B cell (primary cell): ENCODE measurements at regions not wholly inside any gene's neighbourhood (a gene's known extent, or its start where the extent isn't known, plus 50 kb on each side); places are given as distances from the start of the nearest gene placed in this dataset.

Experiments used
- ATAC-seq: fragments of 200-7000 bp; cut with Tn5 transposase; one replicate; pipeline ENCODE4 v1.10.0; 2021; ENCODE audit warnings: low read depth, mild to moderate bottlenecking, moderate number of reproducible peaks, moderate library complexity
- CTCF ChIA-PET: fragments of 350-600 bp; sonication (Branson Sonifier 250); formaldehyde crosslinking; loops from one replicate; lab custom pipeline; 2021; ENCODE audit warnings: antibody characterized with exemption, inconsistent platforms; lab: Charles Lee
- POLR2A ChIA-PET: fragments of 350-600 bp; sonication (Branson Sonifier 250); formaldehyde crosslinking; loops from one replicate; lab custom pipeline; 2021; ENCODE audit warnings: antibody characterized with exemption; lab: Charles Lee
- DNase-seq: peaks from one replicate; pipeline ENCODE4 v3.0.0; 2013
- H2AFZ ChIP-seq: 2 replicates; pipeline ENCODE4 v1.6.1; 2012; ENCODE audit warnings: mild to moderate bottlenecking, low read depth, low read length; ENCODE audit not compliant: insufficient read depth, poor library complexity, severe bottlenecking
- H3K27ac ChIP-seq, 2 donors: 1 replicate in 1 of 2; 2 replicates in 1 of 2; pipeline ENCODE4 v1.5.1; 2012 to 2013; ENCODE audit warnings: low read length in 2 of 2, mild to moderate bottlenecking in 2 of 2, moderate library complexity in 1 of 2
- H3K27me3 ChIP-seq, 4 experiments: fragments of 200-600 bp in 1 of 4; sonication (generic) in 1 of 4; replicated peaks in 1 of 4; 1 replicate in 2 of 4; 2 replicates in 2 of 4; pipeline versions ENCODE4 v1.6.1 to v1.7.0; 2013 to 2016; ENCODE audit warnings: low read length in 3 of 4, mild to moderate bottlenecking in 2 of 4, mixed read lengths in 1 of 4, moderate library complexity in 1 of 4; ENCODE audit not compliant: insufficient read depth in 4 of 4, control insufficient read depth in 3 of 4; ENCODE audit errors: control extremely low read depth in 1 of 4
- H3K36me3 ChIP-seq, 2 experiments: replicated peaks in 1 of 2; 1 replicate in 1 of 2; 2 replicates in 1 of 2; pipeline versions ENCODE4 v1.6.1 to v1.7.1; 2013; ENCODE audit warnings: low read length in 1 of 2; ENCODE audit not compliant: insufficient read depth in 2 of 2, control insufficient read depth in 1 of 2; ENCODE audit errors: control extremely low read depth in 1 of 2, extremely low read depth in 1 of 2
- H3K4me1 ChIP-seq, 2 donors: fragments of 200-600 bp in 1 of 2; sonication (generic) in 1 of 2; 1 replicate in 1 of 2; 2 replicates in 1 of 2; pipeline versions ENCODE4 v1.5.1 to v1.6.1; 2013 to 2017; ENCODE audit warnings: low read length in 2 of 2; ENCODE audit not compliant: control insufficient read depth in 2 of 2, insufficient read depth in 2 of 2
- H3K4me2 ChIP-seq: replicated peaks from 2 replicates; pipeline ENCODE3; 2012; ENCODE audit warnings: mild to moderate bottlenecking, low read depth, low read length; ENCODE audit not compliant: poor library complexity, severe bottlenecking
- H3K4me3 ChIP-seq, 5 experiments: fragments of 200-600 bp in 1 of 5; sonication (generic) in 1 of 5; 1 replicate in 3 of 5; 2 replicates in 2 of 5; pipeline versions ENCODE4 v1.5.1 to v1.7.0; 2011 to 2016; ENCODE audit warnings: low read length in 4 of 5, mild to moderate bottlenecking in 4 of 5, low read depth in 2 of 5, control low read depth in 1 of 5, moderate library complexity in 1 of 5; ENCODE audit not compliant: insufficient read depth in 1 of 5; ENCODE audit errors: control extremely low read depth in 1 of 5, extremely low read depth in 1 of 5
- H3K79me2 ChIP-seq: fragments of 200-600 bp; sonication (generic); one replicate; pipeline ENCODE4 v1.6.0; 2016; ENCODE audit warnings: low read length; ENCODE audit not compliant: control insufficient read depth, insufficient read depth
- H3K9ac ChIP-seq: fragments of 200-600 bp; sonication (generic); 2 replicates; pipeline ENCODE4 v1.6.1; 2017; ENCODE audit warnings: mild to moderate bottlenecking, low read length, moderate library complexity
- H3K9me3 ChIP-seq, 3 donors: one replicate each; pipeline versions ENCODE4 v1.6.1 to v1.7.1; 2013; ENCODE audit warnings: low read length in 2 of 3; ENCODE audit not compliant: control insufficient read depth in 2 of 3, insufficient read depth in 1 of 3; ENCODE audit errors: control extremely low read depth in 1 of 3
- H4K20me1 ChIP-seq: 2 replicates; pipeline ENCODE4 v1.6.0; 2012; ENCODE audit warnings: mild to moderate bottlenecking, low read length; ENCODE audit not compliant: insufficient read depth, control insufficient read depth, poor library complexity, severe bottlenecking
- H3K27ac Mint-ChIP-seq: one replicate; pipeline ENCODE4 v1.8.0; 2021; ENCODE audit warnings: mixed read lengths
- H3K27me3 Mint-ChIP-seq: one replicate; pipeline ENCODE4 v1.8.0; 2021; ENCODE audit warnings: mixed read lengths
- H3K4me1 Mint-ChIP-seq: one replicate; pipeline ENCODE4 v1.8.0; 2021; ENCODE audit warnings: mixed read lengths
- H3K4me3 Mint-ChIP-seq: one replicate; pipeline ENCODE4 v1.8.0; 2021; ENCODE audit warnings: mixed read lengths
- H3K9me3 Mint-ChIP-seq: one replicate; pipeline ENCODE4 v1.8.0; 2022; ENCODE audit warnings: mixed read lengths; ENCODE audit not compliant: insufficient read depth
- EZH2 ChIP-seq: IDR thresholded peaks from 2 replicates; pipeline ENCODE4 v1.6.1; 2012; ENCODE audit warnings: borderline replicate concordance, low read depth, mild to moderate bottlenecking, moderate library complexity, low read length; ENCODE audit not compliant: insufficient read depth, poor library complexity, severe bottlenecking
- WGBS: methylation state at CpG from one replicate; pipeline ENCODE4 v1.1.5; 2013; ENCODE audit warnings: missing lambda C conversion rate; ENCODE audit not compliant: insufficient coverage; 5-methylcytosine and 5-hydroxymethylcytosine counted together
- intact Hi-C: fragments of 100-400 bp; cut with micrococcal nuclease; formaldehyde crosslinking; loops from one replicate; pipeline ENCODE4 v1.10.0; 2022
- TF ChIP-seq, protein P1 (sequence below): fragments of 200-600 bp; IDR thresholded peaks from one replicate; pipeline ENCODE4 v1.8.0; 2022; ENCODE audit warnings: antibody characterized with exemption, mild to moderate bottlenecking

DNA sequence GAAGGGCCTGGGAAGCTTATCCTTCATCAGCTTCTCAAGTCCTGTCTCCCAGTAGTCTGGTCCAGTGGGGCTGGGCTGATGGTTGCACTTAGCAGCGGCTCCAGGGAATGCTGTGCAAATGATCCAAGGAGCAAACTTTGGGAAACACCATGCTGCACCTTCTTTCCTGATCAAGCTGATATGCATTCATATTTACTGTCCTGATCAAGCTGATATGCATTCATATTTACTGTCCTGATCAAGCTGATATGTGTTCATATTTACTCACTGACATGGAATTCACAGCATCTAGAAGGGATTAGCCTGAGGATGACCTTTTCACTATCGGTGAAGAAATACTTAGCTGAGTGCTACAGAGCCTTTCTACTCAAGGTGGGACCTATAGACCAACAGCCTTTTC lies 330.7 kb downstream of the BMPER start:
- Histone ChIP-seq H3K9ac (no peak overlapping the region), H3K4me3 (no peak overlapping the region), H3K27me3 (no peaks in the 10 kb centered on the region), H3K79me2 (no peaks in the 10 kb centered on the region), H4K20me1 (no peaks in the 10 kb centered on the region), H3K4me2 (no peak overlapping the region), H3K27ac (no peak overlapping the region), H2AFZ (no peak overlapping the region), H3K4me1 (no peaks in the 10 kb centered on the region), H3K36me3 (no peaks in the 10 kb centered on the region), H3K9me3 (peaks cover 0 to 7% (median 0%) of the 10 kb centered on the region in 3 donors)
- no peak for TF ChIP-seq EZH2
- TF ChIP-seq, protein P1, sequence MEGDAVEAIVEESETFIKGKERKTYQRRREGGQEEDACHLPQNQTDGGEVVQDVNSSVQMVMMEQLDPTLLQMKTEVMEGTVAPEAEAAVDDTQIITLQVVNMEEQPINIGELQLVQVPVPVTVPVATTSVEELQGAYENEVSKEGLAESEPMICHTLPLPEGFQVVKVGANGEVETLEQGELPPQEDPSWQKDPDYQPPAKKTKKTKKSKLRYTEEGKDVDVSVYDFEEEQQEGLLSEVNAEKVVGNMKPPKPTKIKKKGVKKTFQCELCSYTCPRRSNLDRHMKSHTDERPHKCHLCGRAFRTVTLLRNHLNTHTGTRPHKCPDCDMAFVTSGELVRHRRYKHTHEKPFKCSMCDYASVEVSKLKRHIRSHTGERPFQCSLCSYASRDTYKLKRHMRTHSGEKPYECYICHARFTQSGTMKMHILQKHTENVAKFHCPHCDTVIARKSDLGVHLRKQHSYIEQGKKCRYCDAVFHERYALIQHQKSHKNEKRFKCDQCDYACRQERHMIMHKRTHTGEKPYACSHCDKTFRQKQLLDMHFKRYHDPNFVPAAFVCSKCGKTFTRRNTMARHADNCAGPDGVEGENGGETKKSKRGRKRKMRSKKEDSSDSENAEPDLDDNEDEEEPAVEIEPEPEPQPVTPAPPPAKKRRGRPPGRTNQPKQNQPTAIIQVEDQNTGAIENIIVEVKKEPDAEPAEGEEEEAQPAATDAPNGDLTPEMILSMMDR: no peak
- H3K9me3 Mint-ChIP-seq: peaks cover 2% of the 10 kb centered on the region
- H3K4me3 Mint-ChIP-seq: no peak overlapping the region
- WGBS: 100% methylated on average over 1 of the region's 2 CpGs
- DNase-seq (no peak), ATAC-seq (no peak)
- POLR2A ChIA-PET: no interaction called here
- H3K4me1 Mint-ChIP-seq: no peaks in the 10 kb centered on the region
- CTCF ChIA-PET: no interaction called here
- no peaks in the 10 kb centered on the region for H3K27me3 Mint-ChIP-seq
- intact Hi-C loops: no loop called here
- H3K27ac Mint-ChIP-seq: no peak overlapping the region

- Histone ChIP-seq H3K4me1 (no peaks in the 10 kb centered on the region), H3K9me3 (peaks cover 0 to 7% (median 0%) of the 10 kb centered on the region in 3 donors), H3K9ac (no peak overlapping the region), H3K4me2 (no peak overlapping the region), H3K27ac (no peak overlapping the region), H4K20me1 (no peaks in the 10 kb centered on the region), H3K27me3 (no peaks in the 10 kb centered on the region), H3K36me3 (no peaks in the 10 kb centered on the region), H3K79me2 (no peaks in the 10 kb centered on the region), H3K4me3 (no peak overlapping the region), H2AFZ (no peak overlapping the region)
- ATAC-seq (no peak), DNase-seq (no peak)
- Mint-ChIP-seq H3K4me1 (no peaks in the 10 kb centered on the region), H3K27me3 (no peaks in the 10 kb centered on the region), H3K9me3 (peaks cover 3% of the 10 kb centered on the region), H3K27ac (no peak overlapping the region), H3K4me3 (no peak overlapping the region)
- ChIA-PET POLR2A (no interaction called here), CTCF (no interaction called here)
- 60% methylated on average over 2 of the region's 2 CpGs for WGBS
- TF ChIP-seq EZH2: no peak
- TF ChIP-seq, protein P1: no peak
- intact Hi-C loops: no loop called here
These were observed 331.6 kb downstream of the BMPER start for GRCh38 chr7:34236839-34237492.
